DMS114 treated with DMSO at 0.1 percent for 48 hours (cell line): ENCODE measurements at regions not wholly inside any gene's neighbourhood (a gene's known extent, or its start where the extent isn't known, plus 50 kb on each side); places are given as distances from the start of the nearest gene placed in this dataset.

ENCODE experiments used
- DNase-seq: peaks from one replicate; lab custom pipeline; 2025; ENCODE audit not compliant: unreplicated experiment; lab: John Stamatoyannopoulos, UW

GRCh38 chr6:40910260-40910893, 128.6 kb downstream of the UNC5CL start:
- no peak for DNase-seq

- DNase-seq: no peak
Observed at GRCh38 chr6:40909811-40910210, 129.2 kb downstream of the UNC5CL start.

- DNase-seq: no peak
Observed at GRCh38 chr6:40907198-40907701, 131.8 kb downstream of the UNC5CL start.

- DNase-seq: no peak
Observed at GRCh38 chr6:40906759-40907158, 132.3 kb downstream of the UNC5CL start.

GRCh38 chr6:40904583-40905194, 134.3 kb downstream of the UNC5CL start:
- DNase-seq: no peak

GRCh38 chr6:40903456-40903855, 135.6 kb downstream of the UNC5CL start:
- DNase-seq: no peak

GRCh38 chr6:40901322-40902055, 137.5 kb downstream of the UNC5CL start:
- no peak for DNase-seq

- DNase-seq: no peak
Observed at GRCh38 chr6:40900791-40901190, 138.2 kb downstream of the UNC5CL start.

GRCh38 chr6:40899684-40900155, 139.3 kb downstream of the UNC5CL start:
- DNase-seq: no peak

- DNase-seq: no peak
Observed at GRCh38 chr6:40898073-40898472, 140.9 kb downstream of the UNC5CL start.

- DNase-seq: no peak
Observed at GRCh38 chr6:40897390-40898003, 141.5 kb downstream of the UNC5CL start.

- no peak for DNase-seq
Observed at GRCh38 chr6:40896696-40897095, 142.3 kb downstream of the UNC5CL start.

- no peak for DNase-seq
Observed at GRCh38 chr6:40894962-40895799, 143.8 kb downstream of the UNC5CL start.

GRCh38 chr6:40893021-40893420, 146.0 kb downstream of the UNC5CL start:
- no peak for DNase-seq

- no peak for DNase-seq
Observed at GRCh38 chr6:40892223-40892622, 146.8 kb downstream of the UNC5CL start.

- DNase-seq: no peak
Observed at GRCh38 chr6:40891686-40892085, 147.3 kb downstream of the UNC5CL start.

- no peak for DNase-seq
Observed at GRCh38 chr6:40891131-40891530, 147.9 kb downstream of the UNC5CL start.

- no peak for DNase-seq
Observed at GRCh38 chr6:40889137-40889832, 149.7 kb downstream of the UNC5CL start.

GRCh38 chr6:40888456-40888990, 150.5 kb downstream of the UNC5CL start:
- no peak for DNase-seq
